ENCODE measurements at regions not wholly inside any gene's neighbourhood (a gene's known extent, or its start where the extent isn't known, plus 50 kb on each side); places are given as distances from the start of the nearest gene placed in this dataset.

DNA sequence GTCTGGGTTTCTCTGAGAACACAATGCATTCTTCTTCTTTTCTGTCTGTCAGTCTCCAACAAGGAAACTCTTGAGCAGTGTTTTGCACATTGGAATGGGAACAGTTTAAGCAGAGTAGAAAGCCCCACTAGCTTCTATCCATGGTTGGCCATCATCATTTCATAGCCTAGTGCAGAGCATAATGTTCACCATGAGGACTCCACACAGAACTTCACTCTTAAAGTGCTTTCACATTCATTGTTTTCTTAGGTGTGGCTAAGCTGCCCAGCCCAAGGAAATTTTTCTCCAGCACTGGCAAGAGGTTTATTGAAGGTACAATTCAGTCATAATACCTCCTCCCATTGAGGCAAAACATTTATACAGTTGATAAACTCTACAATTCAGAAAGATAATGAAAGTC lies 503.0 kb upstream of the CD180 start:
- Histone ChIP-seq H3K27me3 (no peaks in the 10 kb centered on the region), H3K27ac (no peak overlapping the region), H3K4me2 (no peak overlapping the region), H3K4me3 (no peak overlapping the region), H3K9me3 (ENCODE audit: low read depth) (peaks cover 4% of the 10 kb centered on the region), H3K4me1 (ENCODE audit: insufficient read depth) (no peaks in the 10 kb centered on the region), H3K79me2 (no peaks in the 10 kb centered on the region), H3K36me3 (replicated peaks; ENCODE audit: insufficient read depth, low read depth) (no peaks in the 10 kb centered on the region), H4K20me1 (ENCODE audit: insufficient read depth, poor library complexity, severe bottlenecking) (no peaks in the 10 kb centered on the region), H3K9me2 (replicated peaks; ENCODE audit: insufficient read depth) (no peaks in the 10 kb centered on the region), H2AFZ (no peak overlapping the region)
- DNase-seq (ENCODE audit: low spot score), result no peak
- TF ChIP-seq EZH2phosphoT487 (IDR thresholded peaks at IDR 0.05; ENCODE audit: low read depth, severe bottlenecking, unreplicated experiment) (no peak), EZH2 (IDR thresholded peaks at IDR 0.05; ENCODE audit: borderline replicate concordance) (no peak)
- TF ChIP-seq, protein P1, sequence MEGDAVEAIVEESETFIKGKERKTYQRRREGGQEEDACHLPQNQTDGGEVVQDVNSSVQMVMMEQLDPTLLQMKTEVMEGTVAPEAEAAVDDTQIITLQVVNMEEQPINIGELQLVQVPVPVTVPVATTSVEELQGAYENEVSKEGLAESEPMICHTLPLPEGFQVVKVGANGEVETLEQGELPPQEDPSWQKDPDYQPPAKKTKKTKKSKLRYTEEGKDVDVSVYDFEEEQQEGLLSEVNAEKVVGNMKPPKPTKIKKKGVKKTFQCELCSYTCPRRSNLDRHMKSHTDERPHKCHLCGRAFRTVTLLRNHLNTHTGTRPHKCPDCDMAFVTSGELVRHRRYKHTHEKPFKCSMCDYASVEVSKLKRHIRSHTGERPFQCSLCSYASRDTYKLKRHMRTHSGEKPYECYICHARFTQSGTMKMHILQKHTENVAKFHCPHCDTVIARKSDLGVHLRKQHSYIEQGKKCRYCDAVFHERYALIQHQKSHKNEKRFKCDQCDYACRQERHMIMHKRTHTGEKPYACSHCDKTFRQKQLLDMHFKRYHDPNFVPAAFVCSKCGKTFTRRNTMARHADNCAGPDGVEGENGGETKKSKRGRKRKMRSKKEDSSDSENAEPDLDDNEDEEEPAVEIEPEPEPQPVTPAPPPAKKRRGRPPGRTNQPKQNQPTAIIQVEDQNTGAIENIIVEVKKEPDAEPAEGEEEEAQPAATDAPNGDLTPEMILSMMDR (IDR thresholded peaks at IDR 0.05; ENCODE audit: poor library complexity), result no peak

- TF ChIP-seq EZH2 (IDR thresholded peaks at IDR 0.05; ENCODE audit: borderline replicate concordance), result no peak
- TF ChIP-seq EZH2phosphoT487 (IDR thresholded peaks at IDR 0.05; ENCODE audit: low read depth, severe bottlenecking, unreplicated experiment), result no peak
- TF ChIP-seq, protein P1 (IDR thresholded peaks at IDR 0.05; ENCODE audit: poor library complexity), result no peak
- Histone ChIP-seq H3K4me1 (ENCODE audit: insufficient read depth) (peaks cover 7% of the 10 kb centered on the region), H3K79me2 (no peaks in the 10 kb centered on the region), H3K9me3 (ENCODE audit: low read depth) (no peaks in the 10 kb centered on the region), H3K4me3 (no peak overlapping the region), H2AFZ (no peak overlapping the region), H3K27me3 (no peaks in the 10 kb centered on the region), H3K9me2 (replicated peaks; ENCODE audit: insufficient read depth) (no peaks in the 10 kb centered on the region), H3K36me3 (replicated peaks; ENCODE audit: insufficient read depth, low read depth) (no peaks in the 10 kb centered on the region), H3K27ac (no peak overlapping the region), H4K20me1 (ENCODE audit: insufficient read depth, poor library complexity, severe bottlenecking) (no peaks in the 10 kb centered on the region), H3K4me2 (no peak overlapping the region)
- DNase-seq (ENCODE audit: low spot score), result no peak
- 80% methylated on average over 1 of the region's 1 CpG for WGBS (ENCODE audit: low lambda C conversion rate, missing lambda C conversion rate)
These were observed 499.8 kb upstream of the CD180 start for GRCh38 chr5:67696446-67696845.

- Histone ChIP-seq H3K4me3 (no peak overlapping the region), H4K20me1 (ENCODE audit: insufficient read depth, poor library complexity, severe bottlenecking) (no peaks in the 10 kb centered on the region), H3K79me2 (no peaks in the 10 kb centered on the region), H3K27ac (no peak overlapping the region), H3K4me2 (no peak overlapping the region), H3K9me2 (replicated peaks; ENCODE audit: insufficient read depth) (no peaks in the 10 kb centered on the region), H3K4me1 (ENCODE audit: insufficient read depth) (peaks cover 7% of the 10 kb centered on the region), H3K9me3 (ENCODE audit: low read depth) (no peaks in the 10 kb centered on the region), H2AFZ (no peak overlapping the region), H3K36me3 (replicated peaks; ENCODE audit: insufficient read depth, low read depth) (no peaks in the 10 kb centered on the region), H3K27me3 (no peaks in the 10 kb centered on the region)
- 78% methylated on average over 1 of the region's 1 CpG for WGBS (ENCODE audit: low lambda C conversion rate, missing lambda C conversion rate)
- TF ChIP-seq EZH2 (IDR thresholded peaks at IDR 0.05; ENCODE audit: borderline replicate concordance), result no peak
- no peak for TF ChIP-seq EZH2phosphoT487 (IDR thresholded peaks at IDR 0.05; ENCODE audit: low read depth, severe bottlenecking, unreplicated experiment)
- TF ChIP-seq, protein P1 (IDR thresholded peaks at IDR 0.05; ENCODE audit: poor library complexity), result no peak
- DNase-seq (ENCODE audit: low spot score), result no peak
These were observed 498.8 kb upstream of the CD180 start for GRCh38 chr5:67695369-67695768.

DNA sequence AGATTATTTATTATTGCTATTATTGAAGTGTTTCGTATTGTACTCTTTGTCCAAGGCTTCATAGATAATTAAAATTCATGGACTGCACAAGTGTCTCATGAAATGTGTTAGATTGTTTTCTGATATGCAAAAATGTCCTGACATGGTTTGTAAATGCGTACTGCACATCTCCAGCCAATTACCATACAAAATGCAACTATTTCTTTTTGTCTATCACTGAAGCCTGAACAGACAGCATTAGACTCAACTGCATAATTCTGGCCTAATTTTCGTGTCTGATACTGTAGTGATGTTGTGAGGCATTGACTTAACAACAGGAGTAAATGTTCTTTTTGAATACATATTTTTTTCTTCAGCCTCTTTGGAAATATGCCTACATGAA lies 498.2 kb upstream of the CD180 start:
- Histone ChIP-seq H3K9me3 (ENCODE audit: low read depth) (no peaks in the 10 kb centered on the region), H3K4me3 (no peak overlapping the region), H2AFZ (no peak overlapping the region), H3K79me2 (no peaks in the 10 kb centered on the region), H4K20me1 (ENCODE audit: insufficient read depth, poor library complexity, severe bottlenecking) (no peaks in the 10 kb centered on the region), H3K36me3 (replicated peaks; ENCODE audit: insufficient read depth, low read depth) (no peaks in the 10 kb centered on the region), H3K27me3 (no peaks in the 10 kb centered on the region), H3K9me2 (replicated peaks; ENCODE audit: insufficient read depth) (no peaks in the 10 kb centered on the region), H3K4me2 (no peak overlapping the region), H3K27ac (no peak overlapping the region), H3K4me1 (ENCODE audit: insufficient read depth) (peaks cover 7% of the 10 kb centered on the region)
- no peak for DNase-seq (ENCODE audit: low spot score)
- TF ChIP-seq EZH2 (IDR thresholded peaks at IDR 0.05; ENCODE audit: borderline replicate concordance), result no peak
- no peak for TF ChIP-seq EZH2phosphoT487 (IDR thresholded peaks at IDR 0.05; ENCODE audit: low read depth, severe bottlenecking, unreplicated experiment)
- TF ChIP-seq, protein P1 (IDR thresholded peaks at IDR 0.05; ENCODE audit: poor library complexity), result no peak
- 93% methylated on average over 3 of the region's 3 CpGs for WGBS (ENCODE audit: low lambda C conversion rate, missing lambda C conversion rate)

All from hepatocyte (in vitro differentiated cells).